ENCODE measurements at regions not wholly inside any gene's neighbourhood (a gene's known extent, or its start where the extent isn't known, plus 50 kb on each side); places are given as distances from the start of the nearest gene placed in this dataset.
"Not testable (repeated sequence)": the region's sequence is repeated elsewhere in the genome, so short reads cannot be mapped to it uniquely, and the experiment has no call there.

- H3K4me3 ChIP-seq (ENCODE audit: low read depth in 1 of 2, low read length in 2 of 2) = no peak overlapping the region
- H3K9me3 ChIP-seq (ENCODE audit: control insufficient read depth in 2 of 2, insufficient read depth in 1 of 2, low read depth in 1 of 2, low read length in 1 of 2) = no peaks in the 10 kb centered on the region
- no peak overlapping the region for H3K27ac ChIP-seq (ENCODE audit: low read depth in 2 of 2, low read length in 1 of 2)
- 53 to 76% methylated on average over 1 of the region's 1 CpG for WGBS, 2 donors
- H3K4me1 ChIP-seq (ENCODE audit: control insufficient read depth in 2 of 2, insufficient read depth in 2 of 2, low read length in 1 of 2) = no peaks in the 10 kb centered on the region
- no peaks in the 10 kb centered on the region for H3K27me3 ChIP-seq (ENCODE audit: control insufficient read depth in 1 of 2, insufficient read depth in 2 of 2, low read length in 2 of 2)
- no peaks in the 10 kb centered on the region for H3K36me3 ChIP-seq (ENCODE audit: control insufficient read depth in 2 of 2, insufficient read depth in 2 of 2, low read length in 1 of 2)
These were observed 61.9 kb upstream of the ADGRL2 start for GRCh38 chr1:81738875-81739274.

DNA sequence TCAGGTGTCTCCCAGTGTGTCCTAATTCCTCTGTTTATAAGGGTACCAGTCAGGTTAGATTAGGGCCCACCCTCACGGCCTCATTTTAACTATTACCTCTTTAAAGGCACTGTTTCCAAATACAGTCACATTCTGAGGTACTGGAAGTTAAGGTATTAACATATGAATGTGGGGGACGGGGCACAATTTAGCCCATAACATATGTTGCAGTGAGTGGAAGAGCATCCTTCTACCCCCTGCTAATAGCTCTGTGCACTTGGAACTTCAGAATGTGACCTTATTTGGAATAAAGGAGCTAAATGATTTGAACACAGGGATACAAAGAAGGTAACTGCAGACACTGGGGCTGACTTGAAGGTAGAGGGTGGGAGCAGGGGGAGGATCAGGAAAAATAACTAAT, 67.3 kb upstream of the ADGRL2 start:
- Histone ChIP-seq H3K9me3 (ENCODE audit: control insufficient read depth in 2 of 2, insufficient read depth in 1 of 2, low read depth in 1 of 2, low read length in 1 of 2) (no peaks in the 10 kb centered on the region), H3K4me1 (ENCODE audit: control insufficient read depth in 2 of 2, insufficient read depth in 2 of 2, low read length in 1 of 2) (no peaks in the 10 kb centered on the region), H3K27ac (ENCODE audit: low read depth in 2 of 2, low read length in 1 of 2) (no peak overlapping the region), H3K27me3 (ENCODE audit: control insufficient read depth in 1 of 2, insufficient read depth in 2 of 2, low read length in 2 of 2) (no peaks in the 10 kb centered on the region), H3K4me3 (ENCODE audit: low read depth in 1 of 2, low read length in 2 of 2) (no peak overlapping the region), H3K36me3 (ENCODE audit: control insufficient read depth in 2 of 2, insufficient read depth in 2 of 2, low read length in 1 of 2) (no peaks in the 10 kb centered on the region)
- 82 to 92% methylated on average over 2 of the region's 2 CpGs for WGBS, 2 donors

- no peak overlapping the region for H3K4me3 ChIP-seq (ENCODE audit: low read depth in 1 of 2, low read length in 2 of 2)
- no peak overlapping the region for H3K27ac ChIP-seq (ENCODE audit: low read depth in 2 of 2, low read length in 1 of 2)
- no peaks in the 10 kb centered on the region for H3K9me3 ChIP-seq (ENCODE audit: control insufficient read depth in 2 of 2, insufficient read depth in 1 of 2, low read depth in 1 of 2, low read length in 1 of 2)
- H3K27me3 ChIP-seq (ENCODE audit: control insufficient read depth in 1 of 2, insufficient read depth in 2 of 2, low read length in 2 of 2) = no peaks in the 10 kb centered on the region
- no peaks in the 10 kb centered on the region for H3K4me1 ChIP-seq (ENCODE audit: control insufficient read depth in 2 of 2, insufficient read depth in 2 of 2, low read length in 1 of 2)
- H3K36me3 ChIP-seq (ENCODE audit: control insufficient read depth in 2 of 2, insufficient read depth in 2 of 2, low read length in 1 of 2) = no peaks in the 10 kb centered on the region
These were observed 68.7 kb upstream of the ADGRL2 start for GRCh38 chr1:81731989-81732388.

GRCh38 chr1:81730881-81731280, 69.9 kb upstream of the ADGRL2 start:
- no peaks in the 10 kb centered on the region for H3K9me3 ChIP-seq (ENCODE audit: control insufficient read depth in 2 of 2, insufficient read depth in 1 of 2, low read depth in 1 of 2, low read length in 1 of 2)
- no peaks in the 10 kb centered on the region for H3K27me3 ChIP-seq (ENCODE audit: control insufficient read depth in 1 of 2, insufficient read depth in 2 of 2, low read length in 2 of 2)
- H3K36me3 ChIP-seq (ENCODE audit: control insufficient read depth in 2 of 2, insufficient read depth in 2 of 2, low read length in 1 of 2) = no peaks in the 10 kb centered on the region
- 61 to 82% methylated on average over 1 of the region's 1 CpG for WGBS, 2 donors
- no peak overlapping the region for H3K4me3 ChIP-seq (ENCODE audit: low read depth in 1 of 2, low read length in 2 of 2)
- no peak overlapping the region for H3K27ac ChIP-seq (ENCODE audit: low read depth in 2 of 2, low read length in 1 of 2)
- no peaks in the 10 kb centered on the region for H3K4me1 ChIP-seq (ENCODE audit: control insufficient read depth in 2 of 2, insufficient read depth in 2 of 2, low read length in 1 of 2)

- not testable (repeated sequence) for H3K4me3 ChIP-seq (ENCODE audit: low read depth in 1 of 2, low read length in 2 of 2); H3K27ac ChIP-seq (ENCODE audit: low read depth in 2 of 2, low read length in 1 of 2); H3K36me3 ChIP-seq (ENCODE audit: control insufficient read depth in 2 of 2, insufficient read depth in 2 of 2, low read length in 1 of 2); H3K27me3 ChIP-seq (ENCODE audit: control insufficient read depth in 1 of 2, insufficient read depth in 2 of 2, low read length in 2 of 2); H3K4me1 ChIP-seq (ENCODE audit: control insufficient read depth in 2 of 2, insufficient read depth in 2 of 2, low read length in 1 of 2); H3K9me3 ChIP-seq (ENCODE audit: control insufficient read depth in 2 of 2, insufficient read depth in 1 of 2, low read depth in 1 of 2, low read length in 1 of 2)
- 78 to 86% methylated on average over 7 of the region's 7 CpGs for WGBS, 2 donors
These were observed 70.4 kb upstream of the ADGRL2 start for GRCh38 chr1:81730299-81730698.

DNA sequence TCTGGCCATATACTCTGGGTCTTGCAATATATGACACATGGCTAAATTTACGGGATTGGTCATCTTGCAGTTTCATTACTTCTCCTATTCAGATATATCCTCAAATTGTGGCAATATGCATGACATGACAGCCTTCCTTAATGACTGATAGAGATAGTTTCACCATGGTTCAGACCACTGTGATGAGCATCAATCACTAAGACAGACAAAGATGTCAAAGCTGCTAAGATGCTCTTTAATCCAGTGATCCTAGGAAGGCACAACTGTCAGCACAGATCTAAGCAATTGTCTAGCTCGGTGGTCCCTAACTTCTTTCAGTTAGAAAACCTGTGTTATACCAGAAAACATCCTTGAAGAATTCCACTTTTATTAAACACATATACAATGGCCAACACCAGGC, 70.9 kb upstream of the ADGRL2 start:
- no peaks in the 10 kb centered on the region for H3K36me3 ChIP-seq (ENCODE audit: control insufficient read depth in 2 of 2, insufficient read depth in 2 of 2, low read length in 1 of 2)
- no peaks in the 10 kb centered on the region for H3K9me3 ChIP-seq (ENCODE audit: control insufficient read depth in 2 of 2, insufficient read depth in 1 of 2, low read depth in 1 of 2, low read length in 1 of 2)
- no peak overlapping the region for H3K4me3 ChIP-seq (ENCODE audit: low read depth in 1 of 2, low read length in 2 of 2)
- 81 to 92% methylated on average over 2 of the region's 2 CpGs for WGBS, 2 donors
- H3K4me1 ChIP-seq (ENCODE audit: control insufficient read depth in 2 of 2, insufficient read depth in 2 of 2, low read length in 1 of 2) = no peaks in the 10 kb centered on the region
- H3K27me3 ChIP-seq (ENCODE audit: control insufficient read depth in 1 of 2, insufficient read depth in 2 of 2, low read length in 2 of 2) = no peaks in the 10 kb centered on the region
- H3K27ac ChIP-seq (ENCODE audit: low read depth in 2 of 2, low read length in 1 of 2) = no peak overlapping the region

GRCh38 chr1:81729239-81729638, 71.5 kb upstream of the ADGRL2 start:
- Histone ChIP-seq H3K4me1 (ENCODE audit: control insufficient read depth in 2 of 2, insufficient read depth in 2 of 2, low read length in 1 of 2) (no peaks in the 10 kb centered on the region), H3K27me3 (ENCODE audit: control insufficient read depth in 1 of 2, insufficient read depth in 2 of 2, low read length in 2 of 2) (no peaks in the 10 kb centered on the region), H3K4me3 (ENCODE audit: low read depth in 1 of 2, low read length in 2 of 2) (no peak overlapping the region), H3K27ac (ENCODE audit: low read depth in 2 of 2, low read length in 1 of 2) (no peak overlapping the region), H3K9me3 (ENCODE audit: control insufficient read depth in 2 of 2, insufficient read depth in 1 of 2, low read depth in 1 of 2, low read length in 1 of 2) (no peaks in the 10 kb centered on the region), H3K36me3 (ENCODE audit: control insufficient read depth in 2 of 2, insufficient read depth in 2 of 2, low read length in 1 of 2) (no peaks in the 10 kb centered on the region)

GRCh38 chr1:81725823-81726222, 74.9 kb upstream of the ADGRL2 start:
- Histone ChIP-seq H3K4me3 (ENCODE audit: low read depth in 1 of 2, low read length in 2 of 2) (no peak overlapping the region), H3K27me3 (ENCODE audit: control insufficient read depth in 1 of 2, insufficient read depth in 2 of 2, low read length in 2 of 2) (peaks cover 0 to 2% of the 10 kb centered on the region in 2 donors), H3K36me3 (ENCODE audit: control insufficient read depth in 2 of 2, insufficient read depth in 2 of 2, low read length in 1 of 2) (no peaks in the 10 kb centered on the region), H3K9me3 (ENCODE audit: control insufficient read depth in 2 of 2, insufficient read depth in 1 of 2, low read depth in 1 of 2, low read length in 1 of 2) (no peaks in the 10 kb centered on the region), H3K4me1 (ENCODE audit: control insufficient read depth in 2 of 2, insufficient read depth in 2 of 2, low read length in 1 of 2) (no peaks in the 10 kb centered on the region), H3K27ac (ENCODE audit: low read depth in 2 of 2, low read length in 1 of 2) (no peak overlapping the region)
- 95 to 97% methylated on average over 8 of the region's 8 CpGs for WGBS, 2 donors

- H3K4me1 ChIP-seq (ENCODE audit: control insufficient read depth in 2 of 2, insufficient read depth in 2 of 2, low read length in 1 of 2); H3K27me3 ChIP-seq (ENCODE audit: control insufficient read depth in 1 of 2, insufficient read depth in 2 of 2, low read length in 2 of 2); H3K27ac ChIP-seq (ENCODE audit: low read depth in 2 of 2, low read length in 1 of 2); H3K4me3 ChIP-seq (ENCODE audit: low read depth in 1 of 2, low read length in 2 of 2); H3K36me3 ChIP-seq (ENCODE audit: control insufficient read depth in 2 of 2, insufficient read depth in 2 of 2, low read length in 1 of 2); H3K9me3 ChIP-seq (ENCODE audit: control insufficient read depth in 2 of 2, insufficient read depth in 1 of 2, low read depth in 1 of 2, low read length in 1 of 2): not testable (repeated sequence)
- WGBS, 2 donors = 86 to 89% methylated on average over 6 of the region's 6 CpGs
These were observed 78.0 kb upstream of the ADGRL2 start for GRCh38 chr1:81722631-81723328.

- H3K27me3 ChIP-seq (ENCODE audit: control insufficient read depth in 1 of 2, insufficient read depth in 2 of 2, low read length in 2 of 2); H3K4me1 ChIP-seq (ENCODE audit: control insufficient read depth in 2 of 2, insufficient read depth in 2 of 2, low read length in 1 of 2); H3K9me3 ChIP-seq (ENCODE audit: control insufficient read depth in 2 of 2, insufficient read depth in 1 of 2, low read depth in 1 of 2, low read length in 1 of 2); H3K4me3 ChIP-seq (ENCODE audit: low read depth in 1 of 2, low read length in 2 of 2); H3K36me3 ChIP-seq (ENCODE audit: control insufficient read depth in 2 of 2, insufficient read depth in 2 of 2, low read length in 1 of 2); H3K27ac ChIP-seq (ENCODE audit: low read depth in 2 of 2, low read length in 1 of 2): not testable (repeated sequence)
- 82 to 86% methylated on average over 8 of the region's 8 CpGs for WGBS, 2 donors
These were observed 80.5 kb upstream of the ADGRL2 start for GRCh38 chr1:81720256-81720655.

Data from esophagus (tissue), 2 donors.